ENCODE measurements at regions not wholly inside any gene's neighbourhood (a gene's known extent, or its start where the extent isn't known, plus 50 kb on each side); places are given as distances from the start of the nearest gene placed in this dataset.

DNA sequence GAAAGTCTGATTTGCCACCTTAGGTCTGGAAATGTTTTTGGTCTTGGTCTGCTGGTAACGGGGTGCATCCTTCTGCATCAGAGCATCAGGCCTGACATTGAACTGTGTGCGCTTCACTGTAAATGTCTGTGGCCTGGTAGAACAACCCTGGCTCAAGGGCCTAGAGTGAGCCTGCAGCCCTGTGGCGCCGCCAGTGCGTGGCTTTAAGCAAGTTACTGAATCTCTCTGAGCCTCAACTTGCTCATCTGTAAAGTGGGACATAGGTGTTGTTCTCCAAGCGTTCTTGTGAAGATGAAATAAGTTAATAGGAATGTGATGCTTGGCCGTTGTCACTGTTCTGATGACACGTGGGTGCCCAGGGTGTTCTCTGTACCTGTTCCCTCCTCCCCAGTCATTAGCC lies 127.6 kb upstream of the CIBAR2 start:
- H3K27ac ChIP-seq (ENCODE audit: control insufficient read depth, insufficient read depth, low read length) = no peak overlapping the region
- no peak overlapping the region for H3K9ac ChIP-seq (ENCODE audit: control insufficient read depth, extremely low read depth, insufficient read depth, low read length)
- peaks cover 4% of the 10 kb centered on the region for H4K20me1 ChIP-seq (ENCODE audit: control insufficient read depth, extremely low read depth, insufficient read depth, low read length)
- DNase-seq (ENCODE audit: low read depth, low spot score) (no peak), FAIRE-seq (no peak)
- H3K4me2 ChIP-seq (ENCODE audit: control insufficient read depth, extremely low read depth, insufficient read depth, low read depth, low read length) = no peak overlapping the region
- no peaks in the 10 kb centered on the region for H3K79me2 ChIP-seq (ENCODE audit: control insufficient read depth, insufficient read depth, low read length)
- peaks cover 10% of the 10 kb centered on the region for H3K27me3 ChIP-seq (ENCODE audit: control insufficient read depth, extremely low read depth, insufficient read depth, low read length)
- no peaks in the 10 kb centered on the region for H3K9me1 ChIP-seq (ENCODE audit: control insufficient read depth, extremely low read depth, insufficient read depth, low read length)
- dilution Hi-C loops (cut with MboI; ENCODE audit: extremely low pct_ligation_motif_present, low sequenced_read_pairs) = no loop called here
- H3K9me3 ChIP-seq (ENCODE audit: control insufficient read depth, low read depth, low read length) = no peaks in the 10 kb centered on the region
- H2AFZ ChIP-seq (ENCODE audit: control insufficient read depth, low read length) = no peak overlapping the region
- H3K4me1 ChIP-seq (ENCODE audit: control insufficient read depth, extremely low read depth, insufficient read depth, low read length) = peaks cover 6% of the 10 kb centered on the region
- no peaks in the 10 kb centered on the region for H3K36me3 ChIP-seq (ENCODE audit: control insufficient read depth in 2 of 2, extremely low read depth in 1 of 2, insufficient read depth in 2 of 2, low read length in 2 of 2)
- TF ChIP-seq, protein P1, sequence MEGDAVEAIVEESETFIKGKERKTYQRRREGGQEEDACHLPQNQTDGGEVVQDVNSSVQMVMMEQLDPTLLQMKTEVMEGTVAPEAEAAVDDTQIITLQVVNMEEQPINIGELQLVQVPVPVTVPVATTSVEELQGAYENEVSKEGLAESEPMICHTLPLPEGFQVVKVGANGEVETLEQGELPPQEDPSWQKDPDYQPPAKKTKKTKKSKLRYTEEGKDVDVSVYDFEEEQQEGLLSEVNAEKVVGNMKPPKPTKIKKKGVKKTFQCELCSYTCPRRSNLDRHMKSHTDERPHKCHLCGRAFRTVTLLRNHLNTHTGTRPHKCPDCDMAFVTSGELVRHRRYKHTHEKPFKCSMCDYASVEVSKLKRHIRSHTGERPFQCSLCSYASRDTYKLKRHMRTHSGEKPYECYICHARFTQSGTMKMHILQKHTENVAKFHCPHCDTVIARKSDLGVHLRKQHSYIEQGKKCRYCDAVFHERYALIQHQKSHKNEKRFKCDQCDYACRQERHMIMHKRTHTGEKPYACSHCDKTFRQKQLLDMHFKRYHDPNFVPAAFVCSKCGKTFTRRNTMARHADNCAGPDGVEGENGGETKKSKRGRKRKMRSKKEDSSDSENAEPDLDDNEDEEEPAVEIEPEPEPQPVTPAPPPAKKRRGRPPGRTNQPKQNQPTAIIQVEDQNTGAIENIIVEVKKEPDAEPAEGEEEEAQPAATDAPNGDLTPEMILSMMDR (optimal IDR thresholded peaks at IDR 0.05 in 1 of 3, IDR thresholded peaks at IDR 0.05 in 1 of 3, conservative IDR thresholded peaks at IDR 0.05 in 1 of 3; ENCODE audit: extremely low read depth in 1 of 3, insufficient read depth in 2 of 3, low read length in 3 of 3) = no peak
- TF ChIP-seq EZH2 (IDR thresholded peaks at IDR 0.05; ENCODE audit: low read length) = no peak
- H3K4me3 ChIP-seq (ENCODE audit: control insufficient read depth in 2 of 3, extremely low read depth in 1 of 3, insufficient read depth in 2 of 3, low read depth in 1 of 3, low read length in 3 of 3) = no peak overlapping the region

DNA sequence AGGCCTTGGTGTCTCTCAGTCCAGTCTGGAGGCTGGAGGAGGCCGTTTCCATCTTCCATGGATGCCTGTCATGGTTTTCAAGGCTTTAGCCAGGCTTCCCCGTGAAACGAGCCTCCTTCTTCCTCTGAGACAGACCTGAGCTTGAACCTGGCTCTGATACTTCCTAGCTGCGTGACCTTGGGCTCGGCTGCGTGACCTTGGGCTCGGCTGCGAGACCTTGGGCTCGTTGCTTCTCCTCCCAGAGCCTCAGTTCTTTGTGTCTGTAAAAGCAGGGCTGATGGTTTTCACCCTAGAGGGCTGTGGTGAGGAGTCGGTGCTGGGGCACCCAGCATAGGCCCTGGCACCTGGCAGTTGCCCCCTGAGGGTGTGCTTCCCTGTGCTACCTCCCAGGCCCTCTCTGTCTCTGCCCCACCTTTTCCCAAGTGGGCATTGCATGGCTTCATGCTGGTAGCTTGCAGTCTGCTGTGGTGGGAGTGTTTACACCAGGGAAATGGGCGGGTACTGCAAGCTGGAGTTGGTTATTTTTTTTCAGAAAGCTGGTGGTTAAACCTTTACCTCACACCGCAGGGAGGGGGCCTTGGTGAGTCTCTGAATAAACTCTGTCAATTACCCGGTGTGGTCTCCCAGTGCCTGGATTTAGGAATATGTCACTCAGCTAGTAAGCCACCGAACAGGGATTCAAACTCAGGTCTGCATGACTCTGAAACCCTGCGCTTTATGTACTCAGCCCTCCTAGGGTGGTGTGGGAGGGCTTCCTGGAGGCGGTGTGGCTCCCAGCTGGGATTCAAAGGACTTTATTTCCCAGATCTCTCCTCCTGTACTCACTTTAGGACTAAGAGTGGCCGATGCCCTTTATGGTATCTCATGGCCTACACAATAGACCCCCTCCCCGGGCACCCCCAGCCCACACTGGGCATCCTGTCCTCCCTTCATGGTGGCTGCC lies 129.0 kb upstream of the CIBAR2 start:
- no peak overlapping the region for H2AFZ ChIP-seq (ENCODE audit: control insufficient read depth, low read length)
- no peaks in the 10 kb centered on the region for H3K9me3 ChIP-seq (ENCODE audit: control insufficient read depth, low read depth, low read length)
- H3K4me1 ChIP-seq (ENCODE audit: control insufficient read depth, extremely low read depth, insufficient read depth, low read length) = peaks cover 3% of the 10 kb centered on the region
- H3K9me1 ChIP-seq (ENCODE audit: control insufficient read depth, extremely low read depth, insufficient read depth, low read length) = no peaks in the 10 kb centered on the region
- H3K4me2 ChIP-seq (ENCODE audit: control insufficient read depth, extremely low read depth, insufficient read depth, low read depth, low read length) = no peak overlapping the region
- H3K9ac ChIP-seq (ENCODE audit: control insufficient read depth, extremely low read depth, insufficient read depth, low read length) = no peak overlapping the region
- FAIRE-seq (no peak), DNase-seq (ENCODE audit: low read depth, low spot score) (no peak)
- dilution Hi-C loops (cut with MboI; ENCODE audit: extremely low pct_ligation_motif_present, low sequenced_read_pairs) = no loop called here
- H3K4me3 ChIP-seq (ENCODE audit: control insufficient read depth in 2 of 3, extremely low read depth in 1 of 3, insufficient read depth in 2 of 3, low read depth in 1 of 3, low read length in 3 of 3) = no peak overlapping the region
- TF ChIP-seq, protein P1 (optimal IDR thresholded peaks at IDR 0.05 in 1 of 3, IDR thresholded peaks at IDR 0.05 in 1 of 3, conservative IDR thresholded peaks at IDR 0.05 in 1 of 3; ENCODE audit: extremely low read depth in 1 of 3, insufficient read depth in 2 of 3, low read length in 3 of 3) = no peak
- TF ChIP-seq EZH2 (IDR thresholded peaks at IDR 0.05; ENCODE audit: low read length) = no peak
- H4K20me1 ChIP-seq (ENCODE audit: control insufficient read depth, extremely low read depth, insufficient read depth, low read length) = peaks cover 2% of the 10 kb centered on the region
- H3K36me3 ChIP-seq (ENCODE audit: control insufficient read depth in 2 of 2, extremely low read depth in 1 of 2, insufficient read depth in 2 of 2, low read length in 2 of 2) = no peaks in the 10 kb centered on the region
- peaks cover 2% of the 10 kb centered on the region for H3K27me3 ChIP-seq (ENCODE audit: control insufficient read depth, extremely low read depth, insufficient read depth, low read length)
- no peaks in the 10 kb centered on the region for H3K79me2 ChIP-seq (ENCODE audit: control insufficient read depth, insufficient read depth, low read length)
- H3K27ac ChIP-seq (ENCODE audit: control insufficient read depth, insufficient read depth, low read length) = no peak overlapping the region
